ENCODE measurements at regions not wholly inside any gene's neighbourhood (a gene's known extent, or its start where the extent isn't known, plus 50 kb on each side); places are given as distances from the start of the nearest gene placed in this dataset.
"Not testable (repeated sequence)": the region's sequence is repeated elsewhere in the genome, so short reads cannot be mapped to it uniquely, and the experiment has no call there.

DNA sequence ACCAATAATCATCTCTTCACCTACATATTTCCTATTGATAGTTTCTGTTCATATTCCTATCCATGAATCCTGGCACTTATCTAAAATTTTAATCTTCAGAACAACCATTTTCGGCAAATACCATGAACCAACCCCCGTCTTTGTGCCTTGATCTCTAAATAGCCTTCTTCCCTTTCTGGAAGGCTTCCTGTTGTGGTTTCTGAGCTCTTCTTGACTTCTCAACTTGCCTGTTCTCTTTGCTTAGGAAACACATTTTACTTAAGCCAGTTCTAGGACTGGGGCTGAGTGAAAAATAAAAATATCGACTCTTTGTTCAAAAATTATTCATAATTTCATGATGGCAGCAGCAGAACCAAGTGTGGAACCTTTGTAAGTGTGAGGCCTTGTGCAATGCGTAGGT is 882.4 kb downstream of the C4orf33 start:
- no peak for DNase-seq (ENCODE audit: low read depth)
- TF ChIP-seq CTCF (IDR thresholded peaks at IDR 0.05; ENCODE audit: control insufficient read depth, insufficient read depth, low read depth, low read length, missing control alignments) = no peak
- no peak overlapping the region for H3K4me3 ChIP-seq (ENCODE audit: control insufficient read depth, low read depth, low read length)

- no peak overlapping the region for H3K4me3 ChIP-seq (ENCODE audit: control insufficient read depth, low read depth, low read length)
- no peak for TF ChIP-seq CTCF (IDR thresholded peaks at IDR 0.05; ENCODE audit: control insufficient read depth, insufficient read depth, low read depth, low read length, missing control alignments)
Observed at GRCh38 chr4:129988957-129989356, 893.0 kb downstream of the C4orf33 start.

DNA sequence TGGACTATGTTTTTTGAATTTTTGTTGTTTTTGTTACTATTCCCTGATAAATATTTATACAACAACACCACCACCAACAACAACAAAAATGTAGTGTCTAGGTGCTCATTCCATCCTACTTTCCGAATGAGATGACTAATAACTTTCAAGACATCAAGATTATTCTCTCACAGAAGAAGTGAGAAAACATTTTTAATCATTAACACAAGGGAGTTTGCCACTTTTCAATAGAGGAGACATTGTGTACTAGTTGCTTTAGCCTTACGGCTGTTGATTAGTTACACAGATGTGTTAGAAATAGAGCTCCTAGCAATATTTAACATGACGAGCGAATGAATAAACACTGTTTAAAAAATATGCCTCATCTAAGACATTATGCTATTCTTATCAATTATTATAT is 898.8 kb downstream of the C4orf33 start:
- DNase-seq (ENCODE audit: low read depth) = no peak
- H3K4me3 ChIP-seq (ENCODE audit: control insufficient read depth, low read depth, low read length) = no peak overlapping the region
- no peak for TF ChIP-seq CTCF (IDR thresholded peaks at IDR 0.05; ENCODE audit: control insufficient read depth, insufficient read depth, low read depth, low read length, missing control alignments)

More at GRCh38 chr4:129988957-129989356, 893.0 kb downstream of the C4orf33 start:
- no peak for DNase-seq (ENCODE audit: low read depth)

DNA sequence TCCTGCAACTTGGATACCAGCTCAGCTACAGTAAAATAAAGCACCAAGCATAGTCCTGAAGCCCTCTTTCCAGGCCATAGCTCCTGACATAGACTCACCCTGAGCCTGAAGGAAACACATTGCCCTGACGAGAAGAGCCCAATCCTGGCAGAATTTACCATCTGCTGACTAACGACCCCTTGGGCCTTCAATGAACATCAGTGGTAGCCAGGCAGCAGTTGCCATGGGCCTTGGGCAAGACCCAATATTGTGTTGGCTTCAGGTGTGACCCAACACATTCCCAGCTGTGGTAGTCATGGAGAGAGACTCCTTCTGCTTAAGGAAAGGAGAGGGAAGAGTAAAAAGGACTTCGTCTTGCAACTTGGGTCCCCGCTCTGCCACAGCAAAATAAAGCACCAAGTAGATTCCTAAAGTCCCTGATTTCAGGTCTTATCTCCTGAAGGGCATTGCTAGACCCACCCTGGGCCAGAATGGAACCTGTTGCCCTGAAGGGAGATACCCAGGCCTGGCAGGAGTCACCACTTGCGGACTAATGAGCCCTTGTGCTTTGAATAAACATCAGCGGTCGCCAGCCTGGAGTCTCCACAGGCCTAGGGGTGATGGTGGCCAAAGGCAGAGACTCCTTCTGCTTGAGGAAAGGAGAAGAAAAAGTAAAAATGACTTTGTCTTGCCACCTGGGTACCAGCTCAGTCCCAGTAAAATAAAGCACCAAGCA is 902.6 kb downstream of the C4orf33 start:
- no peak for DNase-seq (ENCODE audit: low read depth)
- no peak for TF ChIP-seq CTCF (IDR thresholded peaks at IDR 0.05; ENCODE audit: control insufficient read depth, insufficient read depth, low read depth, low read length, missing control alignments)
- H3K4me3 ChIP-seq (ENCODE audit: control insufficient read depth, low read depth, low read length) = no peak overlapping the region

- no peak for DNase-seq (ENCODE audit: low read depth)
- no peak for TF ChIP-seq CTCF (IDR thresholded peaks at IDR 0.05; ENCODE audit: control insufficient read depth, insufficient read depth, low read depth, low read length, missing control alignments)
- no peak overlapping the region for H3K4me3 ChIP-seq (ENCODE audit: control insufficient read depth, low read depth, low read length)
Observed at GRCh38 chr4:129999156-129999555, 903.2 kb downstream of the C4orf33 start.

DNA sequence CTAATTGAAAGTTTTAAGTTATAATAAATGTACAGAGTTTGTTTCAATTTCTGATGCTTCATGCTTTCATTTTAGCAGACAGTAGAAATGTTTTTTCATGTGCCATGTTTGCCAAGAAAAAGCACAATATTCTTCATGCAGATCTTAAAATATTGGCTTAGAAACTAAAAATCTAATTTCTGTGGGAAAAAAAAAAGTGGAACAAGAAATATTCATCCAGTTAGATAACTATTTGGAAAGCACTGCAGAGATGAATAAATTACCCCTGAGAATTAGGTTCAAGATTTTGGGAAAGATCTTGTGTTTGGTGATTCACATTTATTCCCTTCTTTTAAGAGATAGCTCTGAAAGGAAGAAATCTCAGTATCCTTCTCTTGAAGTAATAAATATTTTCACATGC is 912.5 kb downstream of the C4orf33 start:
- DNase-seq (ENCODE audit: low read depth) = no peak
- TF ChIP-seq CTCF (IDR thresholded peaks at IDR 0.05; ENCODE audit: control insufficient read depth, insufficient read depth, low read depth, low read length, missing control alignments) = no peak
- H3K4me3 ChIP-seq (ENCODE audit: control insufficient read depth, low read depth, low read length) = no peak overlapping the region

GRCh38 chr4:130012806-130013205 is 916.9 kb downstream of the C4orf33 start:
- not testable (repeated sequence) for H3K4me3 ChIP-seq (ENCODE audit: control insufficient read depth, low read depth, low read length); DNase-seq (ENCODE audit: low read depth)
